Testis (tissue), 2 donors: ENCODE measurements at regions not wholly inside any gene's neighbourhood (a gene's known extent, or its start where the extent isn't known, plus 50 kb on each side); places are given as distances from the start of the nearest gene placed in this dataset.

Source experiments
- CTCF ChIP-seq, 3 experiments: fragments of 450-650 bp in 2 of 3; fragments of 200-600 bp in 1 of 3; sonication (generic) in 1 of 3; IDR thresholded peaks; one replicate each; pipeline ENCODE4 v1.5.1; 2016 to 2019; ENCODE audit warnings: antibody characterized with exemption in 3 of 3, mild to moderate bottlenecking in 2 of 3, moderate library complexity in 1 of 3
- POLR2A ChIP-seq: fragments of 450-650 bp; IDR thresholded peaks from one replicate; pipeline ENCODE4 v1.6.1; 2017; ENCODE audit warnings: antibody characterized with exemption, mild to moderate bottlenecking, moderate library complexity

GRCh38 chr1:95893921-95894320 is 659.9 kb downstream of the RWDD3 start:
- TF ChIP-seq CTCF (IDR thresholded peaks at IDR 0.05), result no peak
- no peak for TF ChIP-seq POLR2A
